Gastrocnemius medialis (tissue), 4 donors: ENCODE measurements at regions not wholly inside any gene's neighbourhood (a gene's known extent, or its start where the extent isn't known, plus 50 kb on each side); places are given as distances from the start of the nearest gene placed in this dataset.

ENCODE experiments used
- ATAC-seq, 2 donors: fragments of 150-250 bp; one replicate each; pipeline ENCODE4 v1.9.1; 2016
- DNase-seq, 2 donors: peaks; one replicate each; pipeline ENCODE4 v3.0.0-alpha.2; 2019
- H3K27ac ChIP-seq, 4 donors: fragments of 200-600 bp; sonication (generic); 1 replicate in 1 of 4; 2 replicates in 3 of 4; pipeline ENCODE4 v1.5.1; 2016 to 2018; ENCODE audit warnings: mild to moderate bottlenecking in 2 of 4, moderate library complexity in 1 of 4
- H3K27me3 ChIP-seq, 3 donors: fragments of 200-600 bp; sonication (generic) in 2 of 3; 1 replicate in 1 of 3; 2 replicates in 2 of 3; pipeline versions ENCODE4 v1.5.1 to v1.6.0; 2016 to 2019; ENCODE audit warnings: mild to moderate bottlenecking in 1 of 3, moderate library complexity in 1 of 3
- H3K36me3 ChIP-seq, 2 donors: fragments of 200-600 bp; sonication (generic) in 1 of 2; one replicate each; pipeline ENCODE4 v1.5.1; 2017 to 2018
- H3K4me1 ChIP-seq, 2 donors: fragments of 200-600 bp; sonication (generic) in 1 of 2; one replicate each; pipeline ENCODE4 v1.5.1; 2016 to 2017; ENCODE audit warnings: mild to moderate bottlenecking in 2 of 2
- H3K4me3 ChIP-seq, 4 donors: fragments of 200-600 bp; sonication (generic) in 3 of 4; 1 replicate in 1 of 4; 2 replicates in 3 of 4; pipeline ENCODE4 v1.5.1; 2016 to 2019; ENCODE audit warnings: mild to moderate bottlenecking in 2 of 4
- H3K9me3 ChIP-seq, 3 donors: fragments of 200-600 bp; sonication (generic) in 2 of 3; 1 replicate in 1 of 3; 2 replicates in 2 of 3; pipeline ENCODE4 v1.5.1; 2016 to 2019
- CTCF ChIP-seq, 5 experiments: fragments of 450-650 bp in 3 of 5; fragments of 200-600 bp in 2 of 5; sonication (generic) in 2 of 5; IDR thresholded peaks in 4 of 5; conservative IDR thresholded peaks in 1 of 5; 1 replicate in 4 of 5; 2 replicates in 1 of 5; pipeline ENCODE4 v1.5.1; 2016 to 2019; ENCODE audit warnings: antibody characterized with exemption in 5 of 5, mild to moderate bottlenecking in 3 of 5, moderate library complexity in 3 of 5
- POLR2A ChIP-seq, 2 donors: fragments of 450-650 bp; IDR thresholded peaks; one replicate each; pipeline ENCODE4 v1.6.1; 2017; ENCODE audit warnings: antibody characterized with exemption in 2 of 2, mild to moderate bottlenecking in 2 of 2, moderate library complexity in 2 of 2
- in situ Hi-C, 4 donors: fragments of 200-750 bp; cut with MboI; loops; one replicate each; pipeline versions ENCODE4 v1.15.0 to v1.8.0; 2017; ENCODE audit warnings: low sequenced_read_pairs in 4 of 4
- intact Hi-C: fragments of 100-400 bp; cut with DNase I; formaldehyde crosslinking; loops from one replicate; pipeline ENCODE4 v1.15.1; 2023; ENCODE audit warnings: low total_unique reads

- ATAC-seq (no peak), DNase-seq (no peak)
- TF ChIP-seq CTCF (IDR thresholded peaks at IDR 0.05 in 4 of 5, conservative IDR thresholded peaks at IDR 0.05 in 1 of 5) (no peak), POLR2A (IDR thresholded peaks at IDR 0.05) (no peak)
- Histone ChIP-seq H3K36me3 (no peaks in the 10 kb centered on the region), H3K9me3 (no peaks in the 10 kb centered on the region), H3K4me1 (no peaks in the 10 kb centered on the region), H3K27ac (no peak overlapping the region), H3K27me3 (no peaks in the 10 kb centered on the region), H3K4me3 (no peak overlapping the region)
- in situ Hi-C loops (no loop called here), intact Hi-C loops (no loop called here)
These were observed 529.6 kb upstream of the IGFBP7 start for GRCh38 chr4:57639561-57640382.

- no peaks in the 10 kb centered on the region for H3K36me3 ChIP-seq
- no peak overlapping the region for H3K4me3 ChIP-seq
- in situ Hi-C loops: no loop called here
- no peaks in the 10 kb centered on the region for H3K27me3 ChIP-seq
- no peak overlapping the region for H3K27ac ChIP-seq
- ATAC-seq (no peak), DNase-seq (no peak)
- no peaks in the 10 kb centered on the region for H3K4me1 ChIP-seq
- H3K9me3 ChIP-seq: no peaks in the 10 kb centered on the region
- intact Hi-C loops: no loop called here
- TF ChIP-seq CTCF (IDR thresholded peaks at IDR 0.05 in 4 of 5, conservative IDR thresholded peaks at IDR 0.05 in 1 of 5) (no peak), POLR2A (IDR thresholded peaks at IDR 0.05) (no peak)
These were observed 525.7 kb upstream of the IGFBP7 start for GRCh38 chr4:57635910-57636309.

GRCh38 chr4:57633212-57633859 is 523.2 kb upstream of the IGFBP7 start:
- Histone ChIP-seq H3K27ac (no peak overlapping the region), H3K27me3 (no peaks in the 10 kb centered on the region), H3K4me1 (no peaks in the 10 kb centered on the region), H3K4me3 (no peak overlapping the region), H3K9me3 (no peaks in the 10 kb centered on the region), H3K36me3 (no peaks in the 10 kb centered on the region)
- intact Hi-C loops: no loop called here
- ATAC-seq (no peak), DNase-seq (no peak)
- in situ Hi-C loops: no loop called here
- no peak for TF ChIP-seq CTCF (IDR thresholded peaks at IDR 0.05 in 4 of 5, conservative IDR thresholded peaks at IDR 0.05 in 1 of 5)
- no peak for TF ChIP-seq POLR2A (IDR thresholded peaks at IDR 0.05)

GRCh38 chr4:57632564-57632963 is 522.4 kb upstream of the IGFBP7 start:
- Histone ChIP-seq H3K27ac (no peak overlapping the region), H3K36me3 (no peaks in the 10 kb centered on the region), H3K4me1 (no peaks in the 10 kb centered on the region), H3K9me3 (no peaks in the 10 kb centered on the region), H3K4me3 (no peak overlapping the region), H3K27me3 (no peaks in the 10 kb centered on the region)
- in situ Hi-C loops (no loop called here), intact Hi-C loops (no loop called here)
- TF ChIP-seq CTCF (IDR thresholded peaks at IDR 0.05 in 4 of 5, conservative IDR thresholded peaks at IDR 0.05 in 1 of 5): no peak
- no peak for TF ChIP-seq POLR2A (IDR thresholded peaks at IDR 0.05)
- no peak for DNase-seq
- no peak for ATAC-seq
